GM12873 (cell line): ENCODE measurements at regions not wholly inside any gene's neighbourhood (a gene's known extent, or its start where the extent isn't known, plus 50 kb on each side); places are given as distances from the start of the nearest gene placed in this dataset.

Experiments
- TF ChIP-seq, protein P1 (sequence below): IDR thresholded peaks from 2 replicates; pipeline ENCODE4 v1.5.1; 2012; ENCODE audit warnings: low read depth, mild to moderate bottlenecking, moderate library complexity, low read length, control low read depth; ENCODE audit not compliant: insufficient read depth; ENCODE audit errors: missing control alignments

- TF ChIP-seq, protein P1, sequence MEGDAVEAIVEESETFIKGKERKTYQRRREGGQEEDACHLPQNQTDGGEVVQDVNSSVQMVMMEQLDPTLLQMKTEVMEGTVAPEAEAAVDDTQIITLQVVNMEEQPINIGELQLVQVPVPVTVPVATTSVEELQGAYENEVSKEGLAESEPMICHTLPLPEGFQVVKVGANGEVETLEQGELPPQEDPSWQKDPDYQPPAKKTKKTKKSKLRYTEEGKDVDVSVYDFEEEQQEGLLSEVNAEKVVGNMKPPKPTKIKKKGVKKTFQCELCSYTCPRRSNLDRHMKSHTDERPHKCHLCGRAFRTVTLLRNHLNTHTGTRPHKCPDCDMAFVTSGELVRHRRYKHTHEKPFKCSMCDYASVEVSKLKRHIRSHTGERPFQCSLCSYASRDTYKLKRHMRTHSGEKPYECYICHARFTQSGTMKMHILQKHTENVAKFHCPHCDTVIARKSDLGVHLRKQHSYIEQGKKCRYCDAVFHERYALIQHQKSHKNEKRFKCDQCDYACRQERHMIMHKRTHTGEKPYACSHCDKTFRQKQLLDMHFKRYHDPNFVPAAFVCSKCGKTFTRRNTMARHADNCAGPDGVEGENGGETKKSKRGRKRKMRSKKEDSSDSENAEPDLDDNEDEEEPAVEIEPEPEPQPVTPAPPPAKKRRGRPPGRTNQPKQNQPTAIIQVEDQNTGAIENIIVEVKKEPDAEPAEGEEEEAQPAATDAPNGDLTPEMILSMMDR, result no peak
These were observed 196.9 kb upstream of the PRICKLE2 start for GRCh38 chr3:64422192-64422591.

GRCh38 chr3:64417816-64418215, 192.6 kb upstream of the PRICKLE2 start:
- TF ChIP-seq, protein P1, result no peak

DNA sequence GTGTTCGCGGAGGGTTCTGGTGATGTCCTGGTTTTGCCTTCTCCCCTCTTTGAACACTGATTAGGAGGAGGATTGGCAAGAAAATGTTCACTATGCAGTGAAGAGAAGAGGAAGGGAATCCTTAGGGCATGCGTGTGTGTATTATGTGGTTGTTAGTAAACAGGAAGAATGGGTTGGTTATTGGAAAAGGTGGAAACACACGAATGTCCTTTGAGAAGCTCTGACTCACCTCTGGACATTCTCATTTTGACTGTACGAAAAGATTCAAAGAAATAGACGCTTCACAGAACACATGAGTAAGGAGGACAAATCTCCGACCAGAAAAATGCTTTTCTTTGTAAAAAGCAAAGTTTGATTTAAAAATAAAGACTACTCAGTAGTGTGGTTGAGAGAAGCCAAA, 188.8 kb upstream of the PRICKLE2 start:
- TF ChIP-seq, protein P1, result no peak

GRCh38 chr3:64411101-64411500, 185.8 kb upstream of the PRICKLE2 start:
- TF ChIP-seq, protein P1, result no peak

DNA sequence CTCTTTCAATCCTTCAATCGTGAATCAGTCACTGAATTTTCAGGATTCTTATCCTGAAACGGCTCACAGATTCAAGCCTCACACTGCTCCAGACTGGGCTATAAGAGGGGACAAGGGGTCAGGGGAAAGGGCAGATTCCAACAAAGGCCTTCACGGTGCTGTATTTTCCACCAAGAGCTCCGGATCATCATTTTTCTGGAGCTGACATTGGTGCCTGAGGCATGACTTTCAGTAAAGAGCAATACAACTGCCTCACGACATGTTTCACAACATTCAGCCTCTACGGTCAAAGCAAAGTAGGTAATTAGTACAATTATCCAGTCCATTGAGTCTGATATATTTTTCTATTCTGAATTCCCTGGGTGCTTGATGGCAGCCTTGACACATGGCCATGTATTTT, 185.0 kb upstream of the PRICKLE2 start:
- TF ChIP-seq, protein P1, result no peak

DNA sequence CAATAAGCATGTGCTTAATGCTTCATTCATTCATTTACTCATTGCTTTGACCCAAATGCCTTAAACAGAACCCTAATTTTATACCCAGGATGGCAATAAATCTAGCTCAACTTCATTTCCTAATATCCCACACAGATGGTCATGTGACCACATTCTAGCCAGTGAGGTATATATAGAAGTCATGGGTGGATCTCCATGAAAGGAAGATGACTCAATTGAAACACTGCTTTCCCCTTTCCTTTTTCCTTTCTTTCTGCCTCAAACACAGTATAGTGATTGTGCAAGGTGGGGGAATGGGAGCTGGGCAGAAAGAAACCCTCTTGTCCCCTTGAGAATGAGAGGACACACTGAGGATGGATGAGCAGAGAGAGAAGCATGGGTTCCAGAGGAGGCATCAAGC, 183.5 kb upstream of the PRICKLE2 start:
- TF ChIP-seq, protein P1, result no peak

GRCh38 chr3:64406271-64406670, 181.0 kb upstream of the PRICKLE2 start:
- TF ChIP-seq, protein P1, result no peak
